ENCODE measurements at regions not wholly inside any gene's neighbourhood (a gene's known extent, or its start where the extent isn't known, plus 50 kb on each side); places are given as distances from the start of the nearest gene placed in this dataset.

DNA sequence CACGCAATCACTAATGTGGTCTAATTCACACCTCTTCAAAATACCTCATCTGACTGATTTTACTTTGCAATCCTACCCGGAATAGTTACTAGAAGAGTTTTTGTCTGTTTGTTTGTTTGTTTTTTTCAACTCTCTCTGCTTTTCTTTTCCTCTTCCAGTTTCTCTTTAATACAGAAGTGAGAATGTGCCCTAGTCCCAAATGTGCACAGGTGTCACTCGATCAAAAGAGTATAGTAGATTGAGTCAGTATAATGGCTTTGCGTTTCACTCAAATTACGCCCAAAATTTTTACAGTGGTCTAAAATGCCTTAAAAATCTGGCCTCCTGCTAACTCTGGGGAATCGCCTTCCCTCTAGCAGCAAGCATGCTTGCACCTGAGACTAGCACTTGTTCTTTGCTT, 1536.8 kb downstream of the KCNT2 start:
- DNase-seq (ENCODE audit: low read depth): no peak

DNA sequence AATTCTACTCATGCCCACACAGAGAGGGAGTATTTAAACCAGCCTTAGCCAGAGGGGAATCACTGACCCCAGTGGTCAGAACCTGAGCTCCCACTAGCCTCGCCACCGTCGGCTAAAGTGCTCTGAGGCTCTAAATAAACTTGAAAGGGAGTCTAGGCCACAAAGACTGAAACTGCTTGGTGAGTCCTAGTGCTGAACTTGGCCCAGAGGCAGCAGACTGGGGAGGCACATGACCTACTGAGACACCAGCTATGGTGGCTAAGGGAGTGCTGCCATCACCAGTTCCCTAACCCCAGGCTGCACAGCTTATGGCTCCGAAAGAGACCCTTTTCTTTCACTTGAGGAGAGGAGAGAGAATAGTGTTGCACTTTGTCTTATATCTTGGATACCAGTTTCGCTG, 1542.8 kb downstream of the KCNT2 start:
- DNase-seq (ENCODE audit: low read depth): no peak

DNA sequence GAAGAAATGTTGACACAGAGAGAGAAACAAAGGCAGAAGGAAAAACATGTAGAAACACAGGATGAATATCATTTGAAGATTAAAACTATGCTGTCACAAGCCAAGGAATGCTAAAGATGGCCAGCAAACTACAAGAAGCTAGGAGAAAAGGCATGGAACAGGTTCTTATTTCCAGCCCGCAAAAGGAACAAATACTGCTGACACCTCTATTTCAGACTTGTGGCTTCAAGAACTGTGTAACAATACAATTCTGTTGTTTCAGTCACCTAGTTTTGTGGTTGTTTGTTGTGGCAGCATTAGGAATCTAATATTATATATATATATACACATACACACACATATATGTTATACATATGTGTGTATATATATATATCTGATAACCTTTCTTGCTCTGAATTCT, 1543.9 kb downstream of the KCNT2 start:
- DNase-seq (ENCODE audit: low read depth): no peak

GRCh38 chr1:195054217-195054687, 1554.0 kb downstream of the KCNT2 start:
- DNase-seq (ENCODE audit: low read depth): no peak

GRCh38 chr1:195053478-195053877, 1554.8 kb downstream of the KCNT2 start:
- no peak for DNase-seq (ENCODE audit: low read depth)

DNA sequence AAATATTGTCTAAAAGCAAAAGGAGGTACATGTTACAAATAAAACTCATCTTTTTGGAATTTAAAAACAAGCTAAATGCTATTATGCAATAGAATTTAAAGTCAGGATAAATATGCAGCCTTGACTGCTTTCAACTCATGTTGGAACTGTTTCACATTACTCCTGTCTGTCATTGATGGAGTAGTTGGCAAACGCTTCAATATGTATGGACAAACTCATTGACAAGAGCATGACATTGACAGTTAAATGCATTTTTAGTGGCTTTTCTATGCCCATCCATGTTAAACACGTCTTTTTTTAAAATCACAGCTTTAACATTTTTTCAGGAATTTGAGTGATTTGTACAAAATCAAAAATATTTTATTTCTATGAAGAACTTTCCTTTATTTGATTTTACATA, 1560.5 kb downstream of the KCNT2 start:
- DNase-seq (ENCODE audit: low read depth): no peak

GRCh38 chr1:195045072-195045471, 1563.2 kb downstream of the KCNT2 start:
- no peak for DNase-seq (ENCODE audit: low read depth)

- no peak for DNase-seq (ENCODE audit: low read depth)
These were observed 1577.4 kb downstream of the KCNT2 start for GRCh38 chr1:195030793-195031192.

DNA sequence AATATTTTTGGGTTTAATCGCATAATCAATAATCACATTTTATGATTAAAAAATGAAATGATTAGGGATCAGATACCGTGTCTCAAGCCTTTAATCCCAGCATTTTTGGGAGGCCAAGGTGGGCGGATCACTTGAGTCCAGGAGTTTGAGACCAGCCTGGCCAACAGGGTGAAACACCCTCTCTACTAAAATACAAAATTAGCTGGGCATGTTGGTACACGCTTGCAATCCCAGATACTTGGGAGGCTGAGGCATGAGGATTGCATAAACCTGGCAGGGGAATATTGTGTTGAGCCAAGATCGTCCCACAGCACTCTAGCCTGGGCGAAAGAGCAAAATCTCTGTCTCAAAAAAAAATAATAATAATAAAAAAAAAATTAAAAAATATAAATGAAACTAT, 1581.4 kb downstream of the KCNT2 start:
- no peak for DNase-seq (ENCODE audit: low read depth)

DNA sequence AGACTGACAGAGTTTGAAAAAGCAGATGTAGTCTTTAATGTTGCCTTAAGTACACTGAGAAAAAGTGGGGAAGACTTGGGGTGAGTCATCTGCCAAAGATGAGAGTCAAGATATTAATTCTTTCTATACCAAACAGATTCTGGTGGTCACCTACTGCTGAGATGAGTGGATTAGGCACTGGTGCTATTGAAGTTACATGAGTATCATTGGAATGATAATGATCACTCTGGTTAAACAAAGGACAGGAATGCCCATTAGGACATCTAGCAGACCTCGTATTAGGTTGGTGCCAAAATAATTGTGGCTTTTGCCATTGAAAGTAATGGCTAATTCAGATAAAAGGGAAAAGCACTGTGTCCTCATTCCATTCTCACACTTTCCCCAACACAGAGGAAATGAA, 1588.9 kb downstream of the KCNT2 start:
- no peak for DNase-seq (ENCODE audit: low read depth)

DNA sequence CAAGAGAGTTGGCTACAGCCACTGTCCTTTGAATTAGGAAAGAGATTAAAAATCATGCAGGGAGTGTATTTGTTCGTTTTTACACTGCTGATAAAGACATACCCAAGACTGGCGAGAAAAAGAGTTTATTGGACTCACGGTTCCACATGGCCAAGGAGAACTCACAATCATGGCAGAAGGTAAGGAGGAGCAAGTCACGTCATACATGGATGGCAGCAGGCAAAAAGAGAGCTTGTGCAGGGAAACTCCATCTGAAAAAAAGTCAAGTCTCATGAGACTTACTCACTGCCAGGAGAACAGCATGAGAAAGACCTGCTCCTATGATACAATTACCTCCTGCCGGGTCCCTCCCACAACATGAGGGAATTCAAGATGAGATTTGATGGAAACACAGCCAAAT, 1595.2 kb downstream of the KCNT2 start:
- no peak for DNase-seq (ENCODE audit: low read depth)

DNA sequence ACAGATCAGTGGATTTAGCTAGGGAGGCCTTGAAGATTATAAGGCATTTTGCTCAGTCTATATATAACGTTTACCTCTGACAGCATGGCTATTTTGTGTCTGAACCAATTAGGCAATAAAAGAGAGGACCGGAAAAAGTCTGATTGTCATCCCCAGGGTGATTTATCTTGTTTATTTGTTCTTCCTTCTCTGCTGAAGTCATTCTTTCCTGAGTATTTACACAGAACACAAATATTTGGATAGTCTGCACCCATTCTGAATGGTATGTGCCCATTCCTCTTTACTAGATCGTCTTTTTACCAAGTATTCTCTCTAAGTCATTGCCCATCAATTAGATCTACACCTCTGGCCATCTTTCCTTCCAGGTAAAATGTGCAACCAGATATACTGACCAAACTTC, 1602.9 kb downstream of the KCNT2 start:
- no peak for DNase-seq (ENCODE audit: low read depth)

- no peak for DNase-seq (ENCODE audit: low read depth)
These were observed 1617.8 kb downstream of the KCNT2 start for GRCh38 chr1:194990483-194990882.

DNA sequence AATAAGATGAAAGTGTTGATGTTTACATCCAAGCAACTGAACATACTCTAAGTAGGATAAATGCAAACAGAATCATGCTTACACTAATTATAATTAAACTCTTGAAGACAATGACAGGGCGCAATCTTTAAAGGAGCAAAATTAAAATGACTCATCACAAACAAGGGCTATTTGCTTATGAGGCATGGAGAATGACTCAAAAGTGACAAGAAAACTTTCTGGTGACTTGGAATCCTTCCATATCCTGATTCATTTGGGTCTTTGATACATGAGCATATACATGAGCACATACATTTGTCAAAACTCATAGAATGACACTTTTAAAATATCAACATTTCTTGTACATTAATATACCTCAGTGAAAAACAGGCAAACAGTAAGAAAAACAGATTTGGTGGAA, 1632.3 kb downstream of the KCNT2 start:
- no peak for DNase-seq (ENCODE audit: low read depth)

DNA sequence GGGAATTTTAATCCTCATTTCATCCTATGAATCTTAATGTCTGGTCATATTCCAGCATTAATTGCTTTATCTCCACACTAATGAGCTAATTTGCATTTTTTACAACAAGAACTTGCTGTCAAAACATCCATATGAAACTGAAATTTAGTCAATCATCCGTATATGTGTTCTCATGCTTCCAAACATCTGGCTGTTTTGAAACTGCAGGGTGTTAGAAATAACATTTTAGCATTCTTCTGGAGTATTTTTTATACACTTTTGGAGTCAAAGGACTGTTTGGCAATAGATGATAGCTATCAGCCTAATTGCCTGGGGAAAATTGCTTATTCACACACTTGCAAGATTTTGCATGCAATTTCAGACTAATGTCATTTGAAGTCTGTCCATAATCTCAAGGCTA, 1639.3 kb downstream of the KCNT2 start:
- no peak for DNase-seq (ENCODE audit: low read depth)

- DNase-seq (ENCODE audit: low read depth): no peak
These were observed 1648.4 kb downstream of the KCNT2 start for GRCh38 chr1:194959795-194960194.

DNA sequence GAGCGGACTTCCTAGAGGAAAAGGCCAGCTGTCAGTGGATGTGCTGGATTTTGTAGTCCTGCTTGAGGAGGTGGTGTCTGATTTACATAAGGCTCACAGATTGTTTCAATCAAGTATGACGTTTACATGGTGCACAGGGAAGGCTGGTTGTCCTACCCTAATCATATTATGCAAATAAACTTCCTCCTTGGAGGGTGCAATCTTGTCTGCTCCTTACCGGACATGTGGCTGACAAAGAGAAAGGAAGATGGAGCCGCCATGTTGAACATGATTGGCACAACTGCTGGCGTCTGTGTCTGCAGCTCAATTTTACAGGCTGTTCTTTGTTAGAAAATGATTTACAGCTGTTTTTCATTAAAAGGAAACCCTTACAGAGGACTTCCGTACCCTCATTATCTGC, 1656.1 kb downstream of the KCNT2 start:
- DNase-seq (ENCODE audit: low read depth): no peak

- DNase-seq (ENCODE audit: low read depth): no peak
These were observed 1657.7 kb downstream of the KCNT2 start for GRCh38 chr1:194950584-194950983.

GRCh38 chr1:194940336-194941030, 1667.8 kb downstream of the KCNT2 start:
- no peak for DNase-seq (ENCODE audit: low read depth)

- no peak for DNase-seq (ENCODE audit: low read depth)
These were observed 1672.4 kb downstream of the KCNT2 start for GRCh38 chr1:194935864-194936263.

- no peak for DNase-seq (ENCODE audit: low read depth)
These were observed 1677.1 kb downstream of the KCNT2 start for GRCh38 chr1:194931166-194931565.

DNA sequence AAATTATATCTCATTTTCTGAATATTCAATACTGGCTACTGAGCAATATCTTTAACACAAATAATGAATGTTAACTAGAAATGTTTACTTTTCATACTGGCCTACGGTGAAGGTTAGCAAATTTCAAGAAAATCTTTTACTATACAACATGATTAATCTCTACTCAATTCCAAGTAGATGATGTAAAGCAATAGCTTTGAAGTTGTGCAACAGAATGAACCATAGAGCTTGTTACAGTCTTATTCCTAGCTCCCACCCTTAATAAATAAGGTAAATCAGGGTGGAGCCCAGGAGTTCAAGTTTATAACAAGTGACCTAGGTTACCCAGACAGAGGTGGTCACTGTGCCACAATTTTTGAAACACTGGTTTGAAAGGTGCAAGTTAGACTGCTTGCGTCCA, 1678.1 kb downstream of the KCNT2 start:
- no peak for DNase-seq (ENCODE audit: low read depth)

- DNase-seq (ENCODE audit: low read depth): no peak
These were observed 1678.9 kb downstream of the KCNT2 start for GRCh38 chr1:194929357-194929756.

GRCh38 chr1:194919146-194919545, 1689.1 kb downstream of the KCNT2 start:
- no peak for DNase-seq (ENCODE audit: low read depth)

DNA sequence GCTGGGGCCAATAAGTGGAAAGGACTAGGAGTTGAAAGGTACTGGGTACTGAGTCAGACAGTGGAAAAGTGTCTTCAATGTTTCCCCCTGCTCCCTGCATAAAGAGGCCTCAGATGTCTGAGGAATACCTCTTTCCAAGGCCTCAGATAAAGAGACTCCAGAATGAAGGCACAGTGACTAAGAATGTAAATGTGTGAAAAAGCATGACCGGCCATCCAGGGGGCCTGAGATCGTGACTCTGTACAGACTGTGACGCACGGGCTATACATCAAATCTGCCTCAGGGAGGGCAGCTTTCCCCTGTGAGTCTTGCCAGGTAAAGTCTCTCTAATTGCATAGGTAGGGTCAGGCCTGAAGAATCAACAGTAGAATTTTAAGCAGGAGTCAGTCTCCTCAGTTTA, 1690.5 kb downstream of the KCNT2 start:
- DNase-seq (ENCODE audit: low read depth): no peak

Measured in activated T-cell treated with anti-CD3 and anti-CD28 coated beads for 1 hour (primary cell).